Right lobe of liver (tissue), 6 donors: ENCODE measurements at regions not wholly inside any gene's neighbourhood (a gene's known extent, or its start where the extent isn't known, plus 50 kb on each side); places are given as distances from the start of the nearest gene placed in this dataset.

Experiments
- ATAC-seq, 4 donors: fragments of 200-7000 bp; cut with Tn5 transposase; one replicate each; pipeline ENCODE4 v1.9.1; 2020; ENCODE audit warnings: mild to moderate bottlenecking in 4 of 4, moderate library complexity in 4 of 4
- DNase-seq, 3 donors: peaks; one replicate each; pipeline ENCODE4 v3.0.0-alpha.2; 2020
- H3K27ac ChIP-seq, 3 donors: fragments of 200-600 bp; one replicate each; pipeline ENCODE4 v1.8.0; 2022
- H3K27me3 ChIP-seq, 2 donors: fragments of 200-600 bp; one replicate each; pipeline ENCODE4 v1.8.0; 2022
- H3K36me3 ChIP-seq, 4 donors: fragments of 200-600 bp; sonication (generic) in 1 of 4; one replicate each; pipeline versions ENCODE4 v1.5.1 to v1.8.0; 2017 to 2022; ENCODE audit warnings: control low read depth in 1 of 4
- H3K4me1 ChIP-seq, 4 donors: fragments of 200-600 bp; sonication (generic) in 1 of 4; one replicate each; pipeline versions ENCODE4 v1.5.1 to v1.8.0; 2017 to 2022; ENCODE audit warnings: control low read depth in 1 of 4
- H3K4me3 ChIP-seq, 3 donors: fragments of 200-600 bp; one replicate each; pipeline ENCODE4 v1.8.0; 2022
- H3K9me3 ChIP-seq, 4 donors: fragments of 200-600 bp; sonication (generic) in 1 of 4; one replicate each; pipeline versions ENCODE4 v1.5.1 to v1.8.0; 2017 to 2022; ENCODE audit warnings: control low read depth in 1 of 4
- POLR2A ChIP-seq: fragments of 450-650 bp; IDR thresholded peaks from one replicate; pipeline ENCODE4 v1.6.1; 2017; ENCODE audit warnings: antibody characterized with exemption, mild to moderate bottlenecking
- WGBS: methylation state at CpG from one replicate; pipeline ENCODE4 v1.1.6; 2018; ENCODE audit warnings: low coverage, low lambda C conversion rate; ENCODE audit not compliant: insufficient coverage; ENCODE audit errors: missing lambda C conversion rate; 5-methylcytosine and 5-hydroxymethylcytosine counted together
- intact Hi-C, 2 donors: fragments of 100-400 bp; cut with DNase I; formaldehyde crosslinking; loops; one replicate each; pipeline versions ENCODE4 v1.11.2 to v1.14.1; 2022
- small RNA-seq, 2 experiments: library from RNA; depleted of rRNA; stranded (forward); fragments of <200 nt; gene quantifications; one replicate each; pipeline ENCODE3, GENCODE V24; 2016
- TF ChIP-seq, protein P1 (sequence below), 4 donors: fragments of 200-600 bp in 3 of 4; fragments of 450-650 bp in 1 of 4; IDR thresholded peaks; one replicate each; pipeline versions ENCODE4 v1.5.1 to v1.8.0; 2016 to 2022; ENCODE audit warnings: antibody characterized with exemption in 4 of 4, mild to moderate bottlenecking in 2 of 4
- donor health status: DM: no; HTN: yes; CAD: no.
- donor health status: DM: no; HTN: no; CAD: no.
- donor health status: DM: no; HTN: no; CAD: no.
- donor health status: DM: no; HTN: yes; CAD: no.
- donor health status: DM: no; HTN: yes; CAD: no.

DNA sequence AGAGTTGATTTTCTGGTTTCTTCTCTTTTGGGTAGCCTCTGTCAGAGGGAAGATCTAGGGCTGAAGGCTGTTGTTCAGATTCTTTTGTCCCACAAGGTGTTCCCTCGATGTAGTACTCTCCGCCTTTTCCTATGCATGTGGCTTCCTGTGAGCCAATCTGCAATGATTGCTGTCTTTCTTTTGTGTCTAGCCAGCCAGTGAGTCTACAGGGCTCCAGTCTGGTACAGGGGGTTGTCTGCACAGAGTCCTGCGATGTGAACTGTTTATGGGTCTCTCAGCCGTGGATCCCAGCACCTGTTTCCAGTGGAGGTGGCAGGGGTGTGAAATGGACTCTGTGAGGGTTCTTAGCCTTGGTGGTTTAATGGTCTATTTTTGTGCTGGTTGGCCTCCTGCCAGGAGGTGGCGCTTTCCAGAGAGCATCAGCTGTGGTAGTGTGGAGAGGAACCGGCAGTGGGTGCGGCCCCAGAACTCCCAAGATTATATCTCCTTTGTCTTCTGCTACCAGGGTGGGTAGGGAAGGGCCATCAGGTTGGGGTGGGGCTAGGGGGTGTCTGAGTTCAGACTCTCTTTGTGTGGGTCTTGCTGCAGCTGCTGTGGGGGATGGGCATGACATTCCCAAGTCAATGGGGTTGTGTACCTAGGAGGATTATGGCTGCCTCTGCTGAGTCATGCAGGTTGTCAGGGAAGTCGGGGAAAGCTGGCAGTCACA, 81.3 kb upstream of the C21orf91 start:
- WGBS = 80% methylated on average over 2 of the region's 8 CpGs
- no peak for ATAC-seq
- Histone ChIP-seq H3K4me1 (no peaks in the 10 kb centered on the region), H3K4me3 (no peak overlapping the region), H3K27me3 (no peaks in the 10 kb centered on the region), H3K27ac (no peak overlapping the region), H3K36me3 (no peaks in the 10 kb centered on the region), H3K9me3 (no peaks in the 10 kb centered on the region)
- intact Hi-C loops = loop anchor here in 1 of 2 donors (10.0 kb wide), 1 partner anchor 226 kb away; no protein-coding TSS in a partner anchor
- DNase-seq = no peak
- TF ChIP-seq, protein P1, sequence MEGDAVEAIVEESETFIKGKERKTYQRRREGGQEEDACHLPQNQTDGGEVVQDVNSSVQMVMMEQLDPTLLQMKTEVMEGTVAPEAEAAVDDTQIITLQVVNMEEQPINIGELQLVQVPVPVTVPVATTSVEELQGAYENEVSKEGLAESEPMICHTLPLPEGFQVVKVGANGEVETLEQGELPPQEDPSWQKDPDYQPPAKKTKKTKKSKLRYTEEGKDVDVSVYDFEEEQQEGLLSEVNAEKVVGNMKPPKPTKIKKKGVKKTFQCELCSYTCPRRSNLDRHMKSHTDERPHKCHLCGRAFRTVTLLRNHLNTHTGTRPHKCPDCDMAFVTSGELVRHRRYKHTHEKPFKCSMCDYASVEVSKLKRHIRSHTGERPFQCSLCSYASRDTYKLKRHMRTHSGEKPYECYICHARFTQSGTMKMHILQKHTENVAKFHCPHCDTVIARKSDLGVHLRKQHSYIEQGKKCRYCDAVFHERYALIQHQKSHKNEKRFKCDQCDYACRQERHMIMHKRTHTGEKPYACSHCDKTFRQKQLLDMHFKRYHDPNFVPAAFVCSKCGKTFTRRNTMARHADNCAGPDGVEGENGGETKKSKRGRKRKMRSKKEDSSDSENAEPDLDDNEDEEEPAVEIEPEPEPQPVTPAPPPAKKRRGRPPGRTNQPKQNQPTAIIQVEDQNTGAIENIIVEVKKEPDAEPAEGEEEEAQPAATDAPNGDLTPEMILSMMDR (IDR thresholded peaks at IDR 0.05) = no peak
- no peak for TF ChIP-seq POLR2A

DNA sequence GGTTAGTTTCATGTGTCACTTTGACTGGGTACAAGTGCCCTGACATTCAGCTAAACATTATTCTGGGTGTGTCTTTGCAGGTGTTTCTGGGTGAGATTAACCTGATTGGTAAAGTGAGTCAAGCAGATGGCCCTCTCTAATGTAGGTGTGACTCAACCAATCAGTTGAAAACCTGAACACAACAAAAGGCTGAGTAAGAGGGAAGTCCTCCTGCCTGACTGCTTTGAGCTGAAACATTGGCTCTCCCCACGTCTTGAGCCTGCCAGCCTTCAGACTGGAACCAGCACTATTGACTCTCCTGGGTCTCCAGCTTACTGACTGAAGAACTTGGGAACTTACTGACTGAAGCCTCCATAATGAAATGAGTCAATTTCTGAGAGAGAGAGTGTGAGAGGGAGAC, 70.0 kb upstream of the C21orf91 start:
- Histone ChIP-seq H3K9me3 (no peaks in the 10 kb centered on the region), H3K36me3 (no peaks in the 10 kb centered on the region), H3K27me3 (no peaks in the 10 kb centered on the region), H3K4me3 (no peak overlapping the region), H3K4me1 (no peaks in the 10 kb centered on the region), H3K27ac (no peak overlapping the region)
- 50% methylated on average over 1 of the region's 1 CpG for WGBS
- TF ChIP-seq, protein P1 (IDR thresholded peaks at IDR 0.05) = no peak
- TF ChIP-seq POLR2A = no peak
- no peak for ATAC-seq
- DNase-seq = no peak
- intact Hi-C loops = no loop called here

DNA sequence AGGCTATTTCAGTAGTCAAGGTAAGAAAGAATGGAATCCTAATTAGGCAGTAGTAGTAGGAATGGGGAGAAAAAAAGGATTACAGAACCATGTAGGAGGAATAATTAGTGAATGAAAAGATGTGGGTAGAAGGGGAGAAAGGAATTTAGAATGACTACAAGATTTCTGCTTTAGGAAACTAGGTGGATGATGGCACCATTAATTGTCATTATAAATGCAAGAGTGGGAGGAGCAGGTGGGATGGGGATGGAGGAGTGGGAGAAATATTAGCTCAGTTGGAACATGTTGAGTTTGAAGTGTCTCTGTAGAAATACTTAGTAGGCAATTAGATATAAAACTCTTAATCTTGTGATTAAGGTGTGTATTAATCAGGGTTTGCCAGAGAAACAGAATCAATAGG, 50.0 kb upstream of the C21orf91 start:
- ATAC-seq = no peak
- no peaks in the 10 kb centered on the region for H3K4me1 ChIP-seq
- H3K4me3 ChIP-seq = no peak overlapping the region
- H3K27ac ChIP-seq = no peak overlapping the region
- no peaks in the 10 kb centered on the region for H3K27me3 ChIP-seq
- intact Hi-C loops = no loop called here
- no peak for DNase-seq
- no peaks in the 10 kb centered on the region for H3K9me3 ChIP-seq
- H3K36me3 ChIP-seq = no peaks in the 10 kb centered on the region
- TF ChIP-seq, protein P1 (IDR thresholded peaks at IDR 0.05) = no peak
- TF ChIP-seq POLR2A = no peak

Small RNAs in the stretch of these regions (small RNA-seq; reads per million reads assigned to genes)
- 0 reads per million in 2 experiments for gene RPL37P3
